ENCODE measurements at regions not wholly inside any gene's neighbourhood (a gene's known extent, or its start where the extent isn't known, plus 50 kb on each side); places are given as distances from the start of the nearest gene placed in this dataset.

DNA sequence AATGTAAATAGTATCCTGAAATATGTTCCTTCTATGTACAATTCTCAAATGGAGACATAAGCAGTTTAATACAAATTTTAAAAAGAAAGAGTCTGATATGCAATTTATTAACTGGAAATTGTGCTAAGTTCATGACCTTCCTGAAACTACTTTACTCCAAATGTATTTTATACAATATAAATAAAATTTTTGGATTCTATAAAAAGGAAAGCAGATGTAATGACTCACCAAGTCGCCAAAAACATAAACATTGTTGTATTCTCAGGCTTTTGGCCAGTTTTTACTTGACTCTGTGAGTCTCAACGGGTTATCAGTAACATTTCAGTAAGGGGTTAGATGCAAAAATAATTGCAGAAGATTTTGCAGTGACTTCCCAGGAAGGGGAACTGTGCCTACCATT is 948.2 kb downstream of the EPHA3 start:
- H3K14ac ChIP-seq (ENCODE audit: insufficient read length) = no peak overlapping the region
- H2BK12ac ChIP-seq (ENCODE audit: low read depth, low read length) = no peak overlapping the region
- no peak overlapping the region for H4K91ac ChIP-seq (replicated peaks; ENCODE audit: insufficient read length, low read length)
- no peak overlapping the region for H3K4me2 ChIP-seq (ENCODE audit: insufficient read depth in 1 of 2, low read depth in 2 of 2, low read length in 2 of 2)
- peaks cover 0 to 3% (median 0%) of the 10 kb centered on the region in 4 experiments; a peak in 1 of 7 replicates for H3K4me1 ChIP-seq (replicated peaks in 1 of 4; ENCODE audit: control insufficient read depth in 3 of 4, insufficient read depth in 4 of 4, low read length in 3 of 4)
- no peak overlapping the region for H2BK120ac ChIP-seq (replicated peaks; ENCODE audit: low read depth, low read length)
- H3K4ac ChIP-seq (replicated peaks; ENCODE audit: insufficient read length, low read depth, low read length) = no peak overlapping the region
- H4K20me1 ChIP-seq (replicated peaks in 1 of 2; ENCODE audit: control insufficient read depth in 1 of 2, insufficient read depth in 2 of 2, low read length in 2 of 2) = no peaks in the 10 kb centered on the region
- no peak overlapping the region for H2BK5ac ChIP-seq (ENCODE audit: low read depth, low read length)
- no peak overlapping the region for H2BK15ac ChIP-seq (ENCODE audit: low read length)
- no peak overlapping the region for H3K23ac ChIP-seq (ENCODE audit: insufficient read length)
- H3K79me2 ChIP-seq (ENCODE audit: control insufficient read depth in 1 of 2, insufficient read depth in 2 of 2, low read length in 2 of 2) = no peaks in the 10 kb centered on the region
- H3K23me2 ChIP-seq (ENCODE audit: low read depth, low read length) = no peaks in the 10 kb centered on the region
- no peak overlapping the region for H3K9ac ChIP-seq (replicated peaks in 1 of 4; ENCODE audit: extremely low read depth in 1 of 4, low read depth in 3 of 4, low read length in 3 of 4)
- no peak overlapping the region for H2BK20ac ChIP-seq (ENCODE audit: low read length)
- DNase-seq (ENCODE audit: low read depth in 1 of 2, low spot score in 2 of 2) = no peak
- no peaks in the 10 kb centered on the region for H3K36me3 ChIP-seq (ENCODE audit: control insufficient read depth in 2 of 4, insufficient read depth in 4 of 4, low read length in 3 of 4)
- H2AFZ ChIP-seq (ENCODE audit: low read length) = no peak overlapping the region
- H3K79me1 ChIP-seq (ENCODE audit: low read depth, low read length) = no peaks in the 10 kb centered on the region
- H3K18ac ChIP-seq (ENCODE audit: extremely low read depth, low read length) = no peak overlapping the region
- no peak overlapping the region for H4K5ac ChIP-seq (ENCODE audit: insufficient read length, low read depth, low read length)
- H3K4me3 ChIP-seq (ENCODE audit: extremely low read depth in 1 of 4, insufficient read depth in 2 of 4, low read depth in 3 of 4, low read length in 4 of 4) = no peak overlapping the region
- H4K8ac ChIP-seq (ENCODE audit: extremely low read depth, insufficient read depth, low read length) = no peak overlapping the region
- H2AK5ac ChIP-seq (ENCODE audit: low read depth, low read length) = no peak overlapping the region
- no peaks in the 10 kb centered on the region for H3K9me3 ChIP-seq (ENCODE audit: insufficient read depth in 2 of 2, low read depth in 1 of 2, low read length in 1 of 2)
- POLR2A ChIA-PET (ENCODE audit: partially characterized antibody) = no interaction called here
- no peak overlapping the region for H3K27ac ChIP-seq (ENCODE audit: low read depth, low read length)
- H3K56ac ChIP-seq (replicated peaks; ENCODE audit: insufficient read length, low read depth, low read length) = no peak overlapping the region
- no peak for FAIRE-seq
- 94% methylated on average over 2 of the region's 2 CpGs; no CpG with 5 or more reads in 1 of the 2 experiments for WGBS, 2 experiments (ENCODE audit: extremely low coverage in 1 of 2, insufficient coverage in 1 of 2, insufficient read length in 1 of 2, insufficient replicate concordance in 2 of 2, low coverage in 1 of 2, low lambda C conversion rate in 2 of 2, missing lambda C conversion rate in 1 of 2)
- no peaks in the 10 kb centered on the region for H3K27me3 ChIP-seq (replicated peaks in 1 of 4; ENCODE audit: control insufficient read depth in 3 of 4, extremely low read depth in 1 of 4, insufficient read depth in 3 of 4, low read length in 3 of 4)
- CTCF ChIA-PET (ENCODE audit: partially characterized antibody) = no interaction called here
- TF ChIP-seq CTBP2 (IDR thresholded peaks at IDR 0.05; ENCODE audit: borderline replicate concordance, insufficient read depth, insufficient read length, low read length) = no peak
- TF ChIP-seq, protein P1, sequence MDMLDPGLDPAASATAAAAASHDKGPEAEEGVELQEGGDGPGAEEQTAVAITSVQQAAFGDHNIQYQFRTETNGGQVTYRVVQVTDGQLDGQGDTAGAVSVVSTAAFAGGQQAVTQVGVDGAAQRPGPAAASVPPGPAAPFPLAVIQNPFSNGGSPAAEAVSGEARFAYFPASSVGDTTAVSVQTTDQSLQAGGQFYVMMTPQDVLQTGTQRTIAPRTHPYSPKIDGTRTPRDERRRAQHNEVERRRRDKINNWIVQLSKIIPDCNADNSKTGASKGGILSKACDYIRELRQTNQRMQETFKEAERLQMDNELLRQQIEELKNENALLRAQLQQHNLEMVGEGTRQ (IDR thresholded peaks at IDR 0.05; ENCODE audit: low read length) = no peak
- no peak for TF ChIP-seq ASH2L (IDR thresholded peaks at IDR 0.05; ENCODE audit: low read length)
- TF ChIP-seq GABPA (IDR thresholded peaks at IDR 0.05; ENCODE audit: borderline replicate concordance, insufficient read depth, low read length) = no peak
- no peak for TF ChIP-seq CHD1 (IDR thresholded peaks at IDR 0.05; ENCODE audit: low read depth, low read length)
- no peak for TF ChIP-seq CREB1 (IDR thresholded peaks at IDR 0.05)
- no peak for TF ChIP-seq RFX5 (IDR thresholded peaks at IDR 0.05; ENCODE audit: borderline replicate concordance, low read depth, low read length)
- no peak for TF ChIP-seq POU5F1 (IDR thresholded peaks at IDR 0.05; ENCODE audit: low read depth, low read length)
- no peak for TF ChIP-seq HDAC6 (IDR thresholded peaks at IDR 0.05; ENCODE audit: low read depth, low read length)
- no peak for TF ChIP-seq CBX5 (IDR thresholded peaks at IDR 0.05; ENCODE audit: low read depth, low read length)
- TF ChIP-seq NANOG (IDR thresholded peaks at IDR 0.05; ENCODE audit: insufficient read depth, low read depth, low read length, poor library complexity, severe bottlenecking) = no peak

All from H1 (cell line).